ENCODE measurements at regions not wholly inside any gene's neighbourhood (a gene's known extent, or its start where the extent isn't known, plus 50 kb on each side); places are given as distances from the start of the nearest gene placed in this dataset.

- DNase-seq (ENCODE audit: low read depth): peak; percentile 62
- no peak for TF ChIP-seq CTCF (IDR thresholded peaks at IDR 0.05; ENCODE audit: insufficient read depth, low read length)
- no peak overlapping the region for H3K4me3 ChIP-seq (ENCODE audit: low read depth, low read length)
Measured at GRCh38 chr3:104738271-104738670, 628.4 kb upstream of the ALCAM start.

GRCh38 chr3:104740874-104741379 is 625.8 kb upstream of the ALCAM start:
- no peak for DNase-seq (ENCODE audit: low read depth)
- no peak for TF ChIP-seq CTCF (IDR thresholded peaks at IDR 0.05; ENCODE audit: insufficient read depth, low read length)

GRCh38 chr3:104742044-104742443 is 624.7 kb upstream of the ALCAM start:
- no peak for DNase-seq (ENCODE audit: low read depth)
- no peak for TF ChIP-seq CTCF (IDR thresholded peaks at IDR 0.05; ENCODE audit: insufficient read depth, low read length)
- no peak overlapping the region for H3K4me3 ChIP-seq (ENCODE audit: low read depth, low read length)

More at GRCh38 chr3:104740874-104741379, 625.8 kb upstream of the ALCAM start:
- no peak overlapping the region for H3K4me3 ChIP-seq (ENCODE audit: low read depth, low read length)

GRCh38 chr3:104745313-104745712 is 621.4 kb upstream of the ALCAM start:
- H3K4me3 ChIP-seq (ENCODE audit: low read depth, low read length): no peak overlapping the region
- DNase-seq (ENCODE audit: low read depth): no peak
- no peak for TF ChIP-seq CTCF (IDR thresholded peaks at IDR 0.05; ENCODE audit: insufficient read depth, low read length)

- no peak for DNase-seq (ENCODE audit: low read depth)
- TF ChIP-seq CTCF (IDR thresholded peaks at IDR 0.05; ENCODE audit: insufficient read depth, low read length): no peak
- no peak overlapping the region for H3K4me3 ChIP-seq (ENCODE audit: low read depth, low read length)
Measured at GRCh38 chr3:104746056-104746455, 620.7 kb upstream of the ALCAM start.

GRCh38 chr3:104750581-104750980 is 616.1 kb upstream of the ALCAM start:
- DNase-seq (ENCODE audit: low read depth): no peak
- TF ChIP-seq CTCF (IDR thresholded peaks at IDR 0.05; ENCODE audit: insufficient read depth, low read length): no peak
- H3K4me3 ChIP-seq (ENCODE audit: low read depth, low read length): no peak overlapping the region

GRCh38 chr3:104755791-104756190 is 610.9 kb upstream of the ALCAM start:
- H3K4me3 ChIP-seq (ENCODE audit: low read depth, low read length): no peak overlapping the region
- DNase-seq (ENCODE audit: low read depth): no peak
- no peak for TF ChIP-seq CTCF (IDR thresholded peaks at IDR 0.05; ENCODE audit: insufficient read depth, low read length)

All from fibroblast of the aortic adventitia (primary cell).